GM12878 (cell line): ENCODE measurements at regions not wholly inside any gene's neighbourhood (a gene's known extent, or its start where the extent isn't known, plus 50 kb on each side); places are given as distances from the start of the nearest gene placed in this dataset.

ENCODE experiments used
- ATAC-seq: fragments of 200-7000 bp; cut with Tn5 transposase; 3 replicates; pipeline ENCODE4 v1.9.1; 2020; ENCODE audit warnings: mild to moderate bottlenecking, moderate library complexity
- BruUV-seq: library from RNA; stranded (reverse); fragments of 400-500 nt; replicated peaks from 2 replicates; lab custom pipeline; 2021; lab: Mats Ljungman, UMichigan
- CTCF ChIA-PET: fragments of 300-600 bp; sonication (Branson Sonifier 250); formaldehyde crosslinking; extraction: SDS; loops from one replicate; lab custom pipeline; 2021; ENCODE audit warnings: inconsistent platforms; lab: Yijun Ruan, JAX
- POLR2A ChIA-PET: fragments of 350-600 bp; formaldehyde crosslinking; extraction: SDS; loops from one replicate; lab custom pipeline; 2021; ENCODE audit warnings: inconsistent platforms; lab: Charles Lee
- RAD21 ChIA-PET: fragments of 300-600 bp; sonication (Branson Sonifier 250); formaldehyde crosslinking; loops from one replicate; lab custom pipeline; 2023; ENCODE audit warnings: antibody characterized with exemption; ENCODE audit not compliant: unreplicated experiment; lab: Charles Lee
- SMC1A ChIA-PET: fragments of 300-600 bp; sonication (Branson Sonifier 250); formaldehyde crosslinking; loops from one replicate; lab custom pipeline; 2023; ENCODE audit not compliant: unreplicated experiment, uncharacterized antibody; lab: Charles Lee
- DNase-seq: peaks from one replicate; pipeline ENCODE4 v3.0.0-alpha.2; 2011; ENCODE audit warnings: low read depth, low spot score
- FAIRE-seq: peaks from 3 replicates; lab custom pipeline; 2011; peaks lifted over from hg19 to GRCh38; lab: Jason Lieb, UNC
- H2AFZ ChIP-seq: 2 replicates; pipeline ENCODE4 v1.6.0; 2011; ENCODE audit warnings: low read depth, low read length, control low read depth; ENCODE audit not compliant: control insufficient read depth
- H3K27ac ChIP-seq: 2 replicates; pipeline ENCODE4 v1.5.1; 2011; ENCODE audit warnings: control low read depth; ENCODE audit not compliant: control insufficient read depth, insufficient read depth
- H3K27me3 ChIP-seq, 2 experiments: replicated peaks in 1 of 2; 2 replicates each; pipeline versions ENCODE4 v1.6.0 to v1.6.1; 2011; ENCODE audit warnings: low read length in 1 of 2; ENCODE audit not compliant: control insufficient read depth in 2 of 2, insufficient read depth in 2 of 2
- H3K36me3 ChIP-seq, 2 experiments: 2 replicates each; pipeline ENCODE4 v1.5.1; 2011; ENCODE audit warnings: low read length in 1 of 2; ENCODE audit not compliant: control insufficient read depth in 2 of 2, insufficient read depth in 2 of 2
- H3K4me1 ChIP-seq: 2 replicates; pipeline ENCODE4 v1.6.1; 2011; ENCODE audit warnings: mild to moderate bottlenecking, low read length, moderate library complexity, mixed read lengths; ENCODE audit not compliant: control insufficient read depth, insufficient read depth
- H3K4me2 ChIP-seq: 2 replicates; pipeline ENCODE4 v1.6.0; 2011; ENCODE audit warnings: control low read depth; ENCODE audit not compliant: control insufficient read depth, insufficient read depth
- H3K4me3 ChIP-seq: fragments of 200-600 bp; sonication (generic); 2 replicates; pipeline ENCODE4 v1.5.1; 2016
- H3K79me2 ChIP-seq: 2 replicates; pipeline ENCODE4 v1.6.0; 2011; ENCODE audit warnings: low read length; ENCODE audit not compliant: control insufficient read depth, insufficient read depth
- H3K9ac ChIP-seq: 2 replicates; pipeline ENCODE4 v1.8.0; 2011; ENCODE audit warnings: low read length, control low read depth, mixed read lengths; ENCODE audit not compliant: control insufficient read depth, insufficient read depth
- H3K9me3 ChIP-seq: replicated peaks from 3 replicates; pipeline ENCODE4 v1.5.1; 2011; ENCODE audit warnings: mild to moderate bottlenecking, low read length; ENCODE audit not compliant: control insufficient read depth, insufficient read depth
- H4K20me1 ChIP-seq: 2 replicates; pipeline ENCODE4 v1.6.0; 2011; ENCODE audit not compliant: control insufficient read depth, insufficient read depth
- BCL3 ChIP-seq: IDR thresholded peaks from 2 replicates; pipeline ENCODE4 v1.6.1; 2011; ENCODE audit warnings: borderline replicate concordance, low read depth, mild to moderate bottlenecking, moderate library complexity, low read length; ENCODE audit not compliant: insufficient read depth, poor library complexity, severe bottlenecking
- CBX3 ChIP-seq: fragments of 200-600 bp; sonication (generic); IDR thresholded peaks from 2 replicates; pipeline ENCODE4 v1.6.1; 2016; ENCODE audit warnings: low read depth, borderline replicate concordance
- CUX1 ChIP-seq: IDR thresholded peaks from 2 replicates; pipeline ENCODE4 v1.6.1; 2012; ENCODE audit warnings: improper control_type of control experiment, low read depth, low read length; ENCODE audit not compliant: insufficient replicate concordance
- ETV6 ChIP-seq, 2 experiments: fragments of 450-650 bp in 1 of 2; IDR thresholded peaks in 1 of 2; conservative IDR thresholded peaks in 1 of 2; 2 replicates each; pipeline ENCODE4 v1.6.1; 2014; ENCODE audit warnings: antibody characterized with exemption in 1 of 2, borderline replicate concordance in 1 of 2, low read depth in 1 of 2, mild to moderate bottlenecking in 1 of 2, moderate library complexity in 1 of 2
- FOXK2 ChIP-seq: fragments of 450-650 bp; IDR thresholded peaks from 2 replicates; pipeline ENCODE4 v1.6.1; 2017; ENCODE audit warnings: mild to moderate bottlenecking, moderate library complexity
- GATAD2B ChIP-seq: fragments of 450-650 bp; conservative IDR thresholded peaks from 2 replicates; pipeline ENCODE4 v1.6.1; 2017; ENCODE audit warnings: low read depth, mild to moderate bottlenecking, moderate library complexity
- IKZF1 ChIP-seq: fragments of 450-650 bp; conservative IDR thresholded peaks from 2 replicates; pipeline ENCODE4 v1.6.1; 2017; ENCODE audit warnings: antibody characterized with exemption, mild to moderate bottlenecking
- JUNB ChIP-seq: IDR thresholded peaks from 2 replicates; pipeline ENCODE4 v1.6.1; 2016; ENCODE audit warnings: antibody characterized with exemption, mild to moderate bottlenecking
- KAT2A ChIP-seq: conservative IDR thresholded peaks from 2 replicates; pipeline ENCODE4 v1.6.1; 2011; ENCODE audit warnings: low read depth, low read length; ENCODE audit not compliant: control insufficient read depth
- MTA3 ChIP-seq: IDR thresholded peaks from 2 replicates; pipeline ENCODE4 v1.6.1; 2012; ENCODE audit warnings: low read length, inconsistent platforms, borderline replicate concordance
- NFYA ChIP-seq: IDR thresholded peaks from 2 replicates; pipeline ENCODE4 v1.6.1; 2011; ENCODE audit warnings: low read depth, mild to moderate bottlenecking, low read length, improper control_type of control experiment, borderline replicate concordance
- POU2F2 ChIP-seq: IDR thresholded peaks from 3 replicates; pipeline ENCODE4 v1.6.1; 2011; ENCODE audit warnings: low read depth, mild to moderate bottlenecking, low read length, borderline replicate concordance
- WGBS: methylation state at CpG from one replicate; pipeline ENCODE4 v1.1.6; 2016; ENCODE audit warnings: low lambda C conversion rate; ENCODE audit not compliant: insufficient replicate concordance, insufficient coverage; ENCODE audit errors: missing lambda C conversion rate; 5-methylcytosine and 5-hydroxymethylcytosine counted together
- in situ Hi-C: fragments of 300-500 bp; cut with MboI; formaldehyde crosslinking; loops from 9 replicates; pipeline ENCODE4 v1.14.3; 2018; ENCODE audit warnings: mixed read lengths
- intact Hi-C: fragments of 100-400 bp; cut with micrococcal nuclease; formaldehyde crosslinking; loops from one replicate; pipeline ENCODE4 v1.14.2; 2022; ENCODE audit not compliant: unreplicated experiment

GRCh38 chr1:113246929-113247328 lies 143.4 kb upstream of the MAGI3 start:
- H3K9me3 ChIP-seq, result no peaks in the 10 kb centered on the region
- BruUV-seq, result no TSS peak
- ChIA-PET CTCF (no interaction called here), POLR2A (no interaction called here), RAD21 (no interaction called here), SMC1A (no interaction called here)
- H3K27ac ChIP-seq, result no peak overlapping the region
- no peak overlapping the region for H3K9ac ChIP-seq
- H3K36me3 ChIP-seq, result no peaks in the 10 kb centered on the region
- H3K4me3 ChIP-seq, result no peak overlapping the region
- WGBS, result 11% methylated on average over 3 of the region's 3 CpGs
- FAIRE-seq (no peak), DNase-seq (no peak), ATAC-seq (no peak)
- H3K79me2 ChIP-seq, result no peaks in the 10 kb centered on the region
- H3K27me3 ChIP-seq, result no peaks in the 10 kb centered on the region
- no peak for TF ChIP-seq CBX3
- no peak for TF ChIP-seq GATAD2B
- TF ChIP-seq MTA3, result no peak
- TF ChIP-seq NFYA, result no peak
- TF ChIP-seq FOXK2, result no peak
- no peak for TF ChIP-seq IKZF1
- H2AFZ ChIP-seq, result no peak overlapping the region
- H3K4me1 ChIP-seq, result no peaks in the 10 kb centered on the region
- no peaks in the 10 kb centered on the region for H4K20me1 ChIP-seq
- in situ Hi-C loops, result no loop called here
- H3K4me2 ChIP-seq, result no peak overlapping the region
- intact Hi-C loops, result no loop called here

- DNase-seq (no peak), ATAC-seq (no peak), FAIRE-seq (no peak)
- intact Hi-C loops, result no loop called here
- no peaks in the 10 kb centered on the region for H3K4me1 ChIP-seq
- no peaks in the 10 kb centered on the region for H3K79me2 ChIP-seq
- no peak overlapping the region for H2AFZ ChIP-seq
- 0% methylated on average over 2 of the region's 2 CpGs for WGBS
- ChIA-PET SMC1A (interaction anchor here (1.0 kb wide), 1 partner anchor 9 kb away, joined by 3 read pairs; no protein-coding TSS in a partner anchor), RAD21 (interaction anchor here (0.6 kb wide), 1 partner anchor 118 kb away, joined by 5 read pairs; no protein-coding TSS in a partner anchor), CTCF (no interaction called here), POLR2A (no interaction called here)
- no peak overlapping the region for H3K9ac ChIP-seq
- H3K27me3 ChIP-seq, result no peaks in the 10 kb centered on the region
- no peak overlapping the region for H3K27ac ChIP-seq
- H3K4me2 ChIP-seq, result no peak overlapping the region
- H3K4me3 ChIP-seq, result no peak overlapping the region
- in situ Hi-C loops, result no loop called here
- no TSS peak for BruUV-seq
- H4K20me1 ChIP-seq, result no peaks in the 10 kb centered on the region
- H3K36me3 ChIP-seq, result no peaks in the 10 kb centered on the region
- no peaks in the 10 kb centered on the region for H3K9me3 ChIP-seq
- TF ChIP-seq ETV6 (conservative IDR thresholded peaks at IDR 0.05 in 1 of 2, IDR thresholded peaks at IDR 0.05 in 1 of 2; ENCODE audit: borderline replicate concordance in 1 of 2, low read depth in 1 of 2) (no peak), KAT2A (no peak), POU2F2 (no peak), JUNB (no peak), BCL3 (no peak), CUX1 (no peak)
Measured at GRCh38 chr1:113247355-113247754, 143.0 kb upstream of the MAGI3 start.
